ENCODE measurements at regions not wholly inside any gene's neighbourhood (a gene's known extent, or its start where the extent isn't known, plus 50 kb on each side); places are given as distances from the start of the nearest gene placed in this dataset.

DNA sequence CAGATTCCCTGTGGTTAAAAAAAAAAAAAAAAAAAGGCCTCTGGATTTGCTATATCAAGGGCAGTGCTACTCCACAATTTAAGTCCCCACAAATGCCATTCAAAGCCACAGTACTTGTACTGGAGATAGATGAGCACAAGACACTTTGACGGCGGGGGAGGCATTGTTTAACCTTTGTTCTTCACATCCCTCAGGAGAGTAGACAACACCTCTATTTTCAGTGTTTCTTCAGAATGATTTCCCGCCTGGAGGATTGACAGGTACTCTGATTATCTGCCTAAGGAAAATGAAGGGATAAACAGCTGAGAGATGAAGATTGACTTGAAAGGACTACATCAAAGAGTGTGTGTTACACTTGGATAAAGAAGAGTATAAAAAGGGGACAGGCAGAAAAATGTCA is 58.7 kb downstream of the OTOL1 start:
- no peak for TF ChIP-seq EZH2phosphoT487 (IDR thresholded peaks at IDR 0.05; ENCODE audit: low read depth)
- no peak for TF ChIP-seq CTCF (IDR thresholded peaks at IDR 0.05; ENCODE audit: low read depth, low read length)
- Histone ChIP-seq H3K4me2 (ENCODE audit: low read length) (no peak overlapping the region), H3K79me2 (ENCODE audit: low read length) (no peaks in the 10 kb centered on the region)

DNA sequence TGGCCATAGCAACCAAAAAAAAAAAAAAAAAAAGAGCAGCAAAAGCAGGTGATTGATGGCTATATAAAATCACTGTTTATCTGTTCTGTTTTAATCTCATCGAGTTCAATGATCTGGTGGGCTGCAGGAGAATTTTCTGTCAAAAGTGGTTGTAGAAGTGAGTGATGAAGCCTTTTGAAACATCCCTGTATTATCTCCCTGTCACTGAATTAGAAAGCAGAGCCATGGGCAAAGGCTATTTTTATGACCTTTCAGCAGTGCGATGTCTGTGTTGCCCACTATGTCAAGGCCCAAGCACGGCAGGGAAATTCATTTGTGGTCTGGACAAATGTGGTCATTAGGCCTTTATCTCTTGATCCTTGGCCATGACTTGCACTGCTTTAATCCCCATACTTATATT is 59.9 kb downstream of the OTOL1 start:
- Histone ChIP-seq H3K4me2 (ENCODE audit: low read length) (no peak overlapping the region), H3K9ac (ENCODE audit: low read length) (no peak overlapping the region), H4K20me1 (ENCODE audit: insufficient read depth, low read length) (no peaks in the 10 kb centered on the region), H3K36me3 (replicated peaks; ENCODE audit: low read depth, low read length) (no peaks in the 10 kb centered on the region), H2AFZ (ENCODE audit: low read depth, low read length) (no peak overlapping the region), H3K27me3 (ENCODE audit: low read depth, low read length) (no peaks in the 10 kb centered on the region), H3K27ac (ENCODE audit: low read length) (no peak overlapping the region), H3K79me2 (ENCODE audit: low read length) (no peaks in the 10 kb centered on the region), H3K9me3 (ENCODE audit: insufficient read depth, low read length) (no peaks in the 10 kb centered on the region), H3K4me3 (ENCODE audit: low read length) (no peak overlapping the region), H3K4me1 (ENCODE audit: low read length) (peaks cover 7% of the 10 kb centered on the region)
- TF ChIP-seq EZH2phosphoT487 (IDR thresholded peaks at IDR 0.05; ENCODE audit: low read depth), result no peak
- no peak for TF ChIP-seq CTCF (IDR thresholded peaks at IDR 0.05; ENCODE audit: low read depth, low read length)

More for the DNA sequence above, 58.7 kb downstream of the OTOL1 start:
- Histone ChIP-seq H3K4me3 (ENCODE audit: low read length) (no peak overlapping the region), H3K27me3 (ENCODE audit: low read depth, low read length) (no peaks in the 10 kb centered on the region), H3K9me3 (ENCODE audit: insufficient read depth, low read length) (no peaks in the 10 kb centered on the region), H3K27ac (ENCODE audit: low read length) (no peak overlapping the region), H3K4me1 (ENCODE audit: low read length) (peaks cover 7% of the 10 kb centered on the region), H4K20me1 (ENCODE audit: insufficient read depth, low read length) (no peaks in the 10 kb centered on the region), H3K9ac (ENCODE audit: low read length) (no peak overlapping the region), H3K36me3 (replicated peaks; ENCODE audit: low read depth, low read length) (no peaks in the 10 kb centered on the region), H2AFZ (ENCODE audit: low read depth, low read length) (no peak overlapping the region)

GRCh38 chr3:161556941-161557340 is 60.3 kb downstream of the OTOL1 start:
- Histone ChIP-seq H4K20me1 (ENCODE audit: insufficient read depth, low read length) (no peaks in the 10 kb centered on the region), H3K4me3 (ENCODE audit: low read length) (no peak overlapping the region), H3K36me3 (replicated peaks; ENCODE audit: low read depth, low read length) (no peaks in the 10 kb centered on the region), H3K9me3 (ENCODE audit: insufficient read depth, low read length) (no peaks in the 10 kb centered on the region), H3K9ac (ENCODE audit: low read length) (no peak overlapping the region), H3K27ac (ENCODE audit: low read length) (no peak overlapping the region), H3K79me2 (ENCODE audit: low read length) (no peaks in the 10 kb centered on the region), H3K4me1 (ENCODE audit: low read length) (peaks cover 7% of the 10 kb centered on the region), H3K27me3 (ENCODE audit: low read depth, low read length) (no peaks in the 10 kb centered on the region), H3K4me2 (ENCODE audit: low read length) (no peak overlapping the region), H2AFZ (ENCODE audit: low read depth, low read length) (no peak overlapping the region)
- no peak for TF ChIP-seq CTCF (IDR thresholded peaks at IDR 0.05; ENCODE audit: low read depth, low read length)
- TF ChIP-seq EZH2phosphoT487 (IDR thresholded peaks at IDR 0.05; ENCODE audit: low read depth), result no peak

DNA sequence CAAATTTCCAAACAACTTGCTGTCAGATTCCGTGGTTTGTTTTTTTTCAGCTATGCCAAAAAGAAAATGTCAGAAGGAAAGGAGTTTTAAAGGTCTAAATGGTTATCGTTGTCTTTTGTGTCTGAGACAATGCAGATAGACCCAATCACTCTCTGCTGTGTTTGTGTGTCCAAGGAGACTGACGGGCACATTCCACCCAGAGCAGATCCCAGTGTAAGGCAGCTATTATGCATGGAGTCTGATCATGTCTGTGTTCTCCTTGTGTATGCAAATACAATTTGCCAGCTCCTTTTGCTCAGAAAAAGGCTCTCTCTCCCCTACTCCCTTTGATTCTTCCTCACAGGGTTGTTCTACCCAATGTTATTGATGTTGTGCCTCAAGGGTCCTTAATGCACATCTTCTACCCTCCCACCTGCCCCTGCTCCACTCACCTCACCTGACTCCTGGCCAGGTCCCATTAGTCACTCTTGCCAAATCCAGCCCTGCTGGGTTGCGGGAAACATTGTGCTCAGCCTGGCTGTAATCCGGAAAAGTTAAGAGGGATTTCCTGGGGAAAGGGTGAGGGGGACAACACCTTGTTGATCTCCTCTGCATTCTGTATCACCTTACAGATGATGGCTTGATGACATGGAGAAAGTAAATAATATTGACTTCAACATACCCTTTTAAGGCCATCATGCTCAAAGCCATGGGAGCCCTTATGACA is 61.0 kb downstream of the OTOL1 start:
- TF ChIP-seq CTCF (IDR thresholded peaks at IDR 0.05; ENCODE audit: low read depth, low read length), result no peak
- no peak for TF ChIP-seq EZH2phosphoT487 (IDR thresholded peaks at IDR 0.05; ENCODE audit: low read depth)
- Histone ChIP-seq H3K27me3 (ENCODE audit: low read depth, low read length) (no peaks in the 10 kb centered on the region), H3K9ac (ENCODE audit: low read length) (no peak overlapping the region), H3K4me2 (ENCODE audit: low read length) (no peak overlapping the region), H4K20me1 (ENCODE audit: insufficient read depth, low read length) (no peaks in the 10 kb centered on the region), H3K27ac (ENCODE audit: low read length) (no peak overlapping the region), H3K4me3 (ENCODE audit: low read length) (no peak overlapping the region), H3K9me3 (ENCODE audit: insufficient read depth, low read length) (no peaks in the 10 kb centered on the region), H3K4me1 (ENCODE audit: low read length) (peaks cover 7% of the 10 kb centered on the region), H3K36me3 (replicated peaks; ENCODE audit: low read depth, low read length) (no peaks in the 10 kb centered on the region), H3K79me2 (ENCODE audit: low read length) (no peaks in the 10 kb centered on the region), H2AFZ (ENCODE audit: low read depth, low read length) (no peak overlapping the region)

Data from OCI-LY3 (cell line).